GM18499 (cell line): ENCODE measurements at regions not wholly inside any gene's neighbourhood (a gene's known extent, or its start where the extent isn't known, plus 50 kb on each side); places are given as distances from the start of the nearest gene placed in this dataset.
"Not testable (repeated sequence)": the region's sequence is repeated elsewhere in the genome, so short reads cannot be mapped to it uniquely, and the experiment has no call there.

Experiments used
- ATAC-seq: cut with Tn5 transposase; IDR thresholded peaks from one replicate; pipeline ENCODE4 v1.9.1; 2021; ENCODE audit warnings: moderate number of reproducible peaks; ENCODE audit not compliant: insufficient read depth, unreplicated experiment

- ATAC-seq = no peak
Observed at GRCh38 chr18:60883587-60883986, 449.6 kb upstream of the CDH20 start.

- ATAC-seq = no peak
Observed at GRCh38 chr18:60888071-60888624, 445.1 kb upstream of the CDH20 start.

GRCh38 chr18:60889442-60889841 is 443.8 kb upstream of the CDH20 start:
- no peak for ATAC-seq

- no peak for ATAC-seq
Observed at GRCh38 chr18:60891936-60892335, 441.3 kb upstream of the CDH20 start.

- no peak for ATAC-seq
Observed at GRCh38 chr18:60892441-60892840, 440.8 kb upstream of the CDH20 start.

- ATAC-seq = no peak
Observed at GRCh38 chr18:60892855-60893254, 440.4 kb upstream of the CDH20 start.

GRCh38 chr18:60893355-60894097 is 439.7 kb upstream of the CDH20 start:
- no peak for ATAC-seq

- ATAC-seq = no peak
Observed at GRCh38 chr18:60894254-60894945, 438.8 kb upstream of the CDH20 start.

- no peak for ATAC-seq
Observed at GRCh38 chr18:60895181-60895580, 438.0 kb upstream of the CDH20 start.

- ATAC-seq = no peak
Observed at GRCh38 chr18:60898111-60898510, 435.1 kb upstream of the CDH20 start.

- no peak for ATAC-seq
Observed at GRCh38 chr18:60905699-60906098, 427.5 kb upstream of the CDH20 start.

- ATAC-seq = no peak
Observed at GRCh38 chr18:60910534-60910933, 422.7 kb upstream of the CDH20 start.

- no peak for ATAC-seq
Observed at GRCh38 chr18:60911504-60911903, 421.7 kb upstream of the CDH20 start.

GRCh38 chr18:60915160-60915559 is 418.1 kb upstream of the CDH20 start:
- ATAC-seq = no peak

GRCh38 chr18:60918862-60919261 is 414.4 kb upstream of the CDH20 start:
- ATAC-seq = not testable (repeated sequence)

- ATAC-seq = no peak
Observed at GRCh38 chr18:60925892-60926291, 407.3 kb upstream of the CDH20 start.

GRCh38 chr18:60929966-60930365 is 403.3 kb upstream of the CDH20 start:
- ATAC-seq = no peak

- ATAC-seq = no peak
Observed at GRCh38 chr18:60935041-60935910, 398.0 kb upstream of the CDH20 start.

GRCh38 chr18:60936101-60936500 is 397.1 kb upstream of the CDH20 start:
- ATAC-seq = no peak

GRCh38 chr18:60943297-60943696 is 389.9 kb upstream of the CDH20 start:
- ATAC-seq = no peak

- no peak for ATAC-seq
Observed at GRCh38 chr18:60950634-60951033, 382.6 kb upstream of the CDH20 start.
